ENCODE measurements at regions not wholly inside any gene's neighbourhood (a gene's known extent, or its start where the extent isn't known, plus 50 kb on each side); places are given as distances from the start of the nearest gene placed in this dataset.

DNA sequence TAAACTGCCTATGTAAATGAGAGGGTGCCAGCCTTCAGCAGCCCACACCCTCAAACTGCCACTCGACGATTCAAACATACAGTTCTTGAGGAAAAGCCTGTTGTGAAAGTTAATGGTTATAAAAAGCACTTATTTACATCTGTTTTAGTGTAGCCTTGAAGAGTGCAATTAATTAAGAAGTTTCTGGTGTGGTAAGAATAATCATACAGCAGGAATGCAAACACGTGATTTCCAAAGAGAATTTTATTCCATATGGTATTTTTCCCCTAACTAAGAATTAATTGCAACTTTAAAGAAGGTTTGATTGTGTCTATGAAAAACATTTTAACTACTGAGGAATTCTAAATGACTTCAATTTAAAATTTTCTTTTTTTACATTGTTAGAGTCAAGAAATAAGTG, 176.3 kb upstream of the PITX2 start:
- Histone ChIP-seq H3K9me3 (ENCODE audit: insufficient read depth in 2 of 2, low read depth in 1 of 2, low read length in 1 of 2) (no peaks in the 10 kb centered on the region), H4K20me1 (replicated peaks in 1 of 2; ENCODE audit: control insufficient read depth in 1 of 2, insufficient read depth in 2 of 2, low read length in 2 of 2) (no peaks in the 10 kb centered on the region), H3K79me2 (ENCODE audit: control insufficient read depth in 1 of 2, insufficient read depth in 2 of 2, low read length in 2 of 2) (no peaks in the 10 kb centered on the region), H2BK15ac (ENCODE audit: low read length) (no peak overlapping the region), H3K36me3 (ENCODE audit: control insufficient read depth in 2 of 4, insufficient read depth in 4 of 4, low read length in 3 of 4) (no peaks in the 10 kb centered on the region), H3K4me3 (ENCODE audit: extremely low read depth in 1 of 4, insufficient read depth in 2 of 4, low read depth in 3 of 4, low read length in 4 of 4) (no peak overlapping the region), H3K4ac (replicated peaks; ENCODE audit: insufficient read length, low read depth, low read length) (no peak overlapping the region), H2AK5ac (ENCODE audit: low read depth, low read length) (no peak overlapping the region), H3K27ac (ENCODE audit: low read depth, low read length) (no peak overlapping the region), H2AFZ (ENCODE audit: low read length) (no peak overlapping the region), H2BK120ac (replicated peaks; ENCODE audit: low read depth, low read length) (no peak overlapping the region), H3K18ac (ENCODE audit: extremely low read depth, low read length) (no peak overlapping the region), H3K4me1 (replicated peaks in 1 of 4; ENCODE audit: control insufficient read depth in 3 of 4, insufficient read depth in 4 of 4, low read length in 3 of 4) (no peaks in the 10 kb centered on the region), H2BK20ac (ENCODE audit: low read length) (no peak overlapping the region), H4K5ac (ENCODE audit: insufficient read length, low read depth, low read length) (no peak overlapping the region), H4K91ac (replicated peaks; ENCODE audit: insufficient read length, low read length) (no peak overlapping the region), H2BK12ac (ENCODE audit: low read depth, low read length) (no peak overlapping the region), H2BK5ac (ENCODE audit: low read depth, low read length) (no peak overlapping the region), H3K4me2 (ENCODE audit: insufficient read depth in 1 of 2, low read depth in 2 of 2, low read length in 2 of 2) (no peak overlapping the region), H3K23ac (ENCODE audit: insufficient read length) (no peak overlapping the region), H3K79me1 (ENCODE audit: low read depth, low read length) (no peaks in the 10 kb centered on the region), H3K9ac (replicated peaks in 1 of 4; ENCODE audit: extremely low read depth in 1 of 4, low read depth in 3 of 4, low read length in 3 of 4) (no peak overlapping the region), H4K8ac (ENCODE audit: extremely low read depth, insufficient read depth, low read length) (no peak overlapping the region), H3K14ac (ENCODE audit: insufficient read length) (no peak overlapping the region), H3K56ac (replicated peaks; ENCODE audit: insufficient read length, low read depth, low read length) (no peak overlapping the region), H3K27me3 (replicated peaks in 1 of 4; ENCODE audit: control insufficient read depth in 3 of 4, extremely low read depth in 1 of 4, insufficient read depth in 3 of 4, low read length in 3 of 4) (no peaks in the 10 kb centered on the region), H3K23me2 (ENCODE audit: low read depth, low read length) (no peaks in the 10 kb centered on the region; the same call in 1 of the 2 replicates)
- ChIA-PET CTCF (ENCODE audit: partially characterized antibody) (no interaction called here), POLR2A (ENCODE audit: partially characterized antibody) (no interaction called here)
- WGBS, 2 experiments (ENCODE audit: extremely low coverage in 1 of 2, insufficient coverage in 1 of 2, insufficient read length in 1 of 2, insufficient replicate concordance in 2 of 2, low coverage in 1 of 2, low lambda C conversion rate in 2 of 2, missing lambda C conversion rate in 1 of 2) = 75% methylated on average over 3 of the region's 3 CpGs; no CpG with 5 or more reads in 1 of the 2 experiments
- DNase-seq (ENCODE audit: low read depth in 1 of 2, low spot score in 2 of 2) (no peak), FAIRE-seq (peak; percentile 24)
- TF ChIP-seq BCL11A (IDR thresholded peaks at IDR 0.05; ENCODE audit: low read depth in 2 of 2, low read length in 2 of 2) (no peak), JUN (IDR thresholded peaks at IDR 0.05; ENCODE audit: low read depth, low read length) (no peak), EZH2 (IDR thresholded peaks at IDR 0.05; ENCODE audit: low read depth, low read length, severe bottlenecking) (no peak), ASH2L (IDR thresholded peaks at IDR 0.05; ENCODE audit: low read length) (no peak), KDM1A (IDR thresholded peaks at IDR 0.05; ENCODE audit: borderline replicate concordance, low read length) (no peak), FOSL1 (IDR thresholded peaks at IDR 0.05; ENCODE audit: insufficient read depth, low read depth, low read length) (no peak), RAD21 (IDR thresholded peaks at IDR 0.05 in 1 of 2, conservative IDR thresholded peaks at IDR 0.05 in 1 of 2; ENCODE audit: low read depth in 2 of 2, low read length in 2 of 2) (no peak), CHD1 (IDR thresholded peaks at IDR 0.05; ENCODE audit: low read depth, low read length) (no peak)
